C4-2B (cell line): ENCODE measurements at regions not wholly inside any gene's neighbourhood (a gene's known extent, or its start where the extent isn't known, plus 50 kb on each side); places are given as distances from the start of the nearest gene placed in this dataset.
"Not testable (repeated sequence)": the region's sequence is repeated elsewhere in the genome, so short reads cannot be mapped to it uniquely, and the experiment has no call there.

Experiments
- H3K27ac ChIP-seq: fragments of 450-650 bp; 2 replicates; pipeline ENCODE4 v1.5.1; 2017
- ZFX ChIP-seq: fragments of 450-650 bp; IDR thresholded peaks from 2 replicates; pipeline ENCODE4 v1.6.1; 2017
- TF ChIP-seq, protein P1 (sequence below): fragments of 450-650 bp; conservative IDR thresholded peaks from 2 replicates; pipeline ENCODE4 v1.5.1; 2017; ENCODE audit warnings: mild to moderate bottlenecking

GRCh38 chr4:188399834-188400233, 260.6 kb downstream of the TRIML1 start:
- TF ChIP-seq ZFX, result no peak
- TF ChIP-seq, protein P1, sequence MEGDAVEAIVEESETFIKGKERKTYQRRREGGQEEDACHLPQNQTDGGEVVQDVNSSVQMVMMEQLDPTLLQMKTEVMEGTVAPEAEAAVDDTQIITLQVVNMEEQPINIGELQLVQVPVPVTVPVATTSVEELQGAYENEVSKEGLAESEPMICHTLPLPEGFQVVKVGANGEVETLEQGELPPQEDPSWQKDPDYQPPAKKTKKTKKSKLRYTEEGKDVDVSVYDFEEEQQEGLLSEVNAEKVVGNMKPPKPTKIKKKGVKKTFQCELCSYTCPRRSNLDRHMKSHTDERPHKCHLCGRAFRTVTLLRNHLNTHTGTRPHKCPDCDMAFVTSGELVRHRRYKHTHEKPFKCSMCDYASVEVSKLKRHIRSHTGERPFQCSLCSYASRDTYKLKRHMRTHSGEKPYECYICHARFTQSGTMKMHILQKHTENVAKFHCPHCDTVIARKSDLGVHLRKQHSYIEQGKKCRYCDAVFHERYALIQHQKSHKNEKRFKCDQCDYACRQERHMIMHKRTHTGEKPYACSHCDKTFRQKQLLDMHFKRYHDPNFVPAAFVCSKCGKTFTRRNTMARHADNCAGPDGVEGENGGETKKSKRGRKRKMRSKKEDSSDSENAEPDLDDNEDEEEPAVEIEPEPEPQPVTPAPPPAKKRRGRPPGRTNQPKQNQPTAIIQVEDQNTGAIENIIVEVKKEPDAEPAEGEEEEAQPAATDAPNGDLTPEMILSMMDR, result no peak
- H3K27ac ChIP-seq, result no peak overlapping the region

DNA sequence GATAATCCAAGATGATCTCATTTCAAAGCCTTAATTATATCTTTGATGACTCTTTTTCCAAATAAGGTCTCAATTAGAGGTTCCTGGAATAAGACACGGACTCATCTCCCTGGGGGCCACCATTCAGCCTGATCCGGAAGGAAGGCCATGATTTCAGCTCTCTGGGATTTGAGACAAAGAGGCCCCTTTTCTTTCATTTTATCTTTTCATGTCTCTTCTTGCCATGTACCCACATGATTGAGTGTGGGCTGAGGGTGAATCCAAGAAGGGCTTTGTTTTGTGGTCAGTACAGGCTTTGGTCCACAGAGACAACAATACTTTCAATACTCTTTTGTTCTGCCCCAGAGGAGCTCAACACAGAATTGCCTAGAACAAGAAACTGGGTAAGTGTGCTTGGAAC, 261.2 kb downstream of the TRIML1 start:
- H3K27ac ChIP-seq, result no peak overlapping the region
- TF ChIP-seq, protein P1, result no peak
- no peak for TF ChIP-seq ZFX

GRCh38 chr4:188403272-188403671, 264.0 kb downstream of the TRIML1 start:
- H3K27ac ChIP-seq, result no peak overlapping the region
- TF ChIP-seq ZFX, result no peak
- TF ChIP-seq, protein P1, result peak; percentile 36

DNA sequence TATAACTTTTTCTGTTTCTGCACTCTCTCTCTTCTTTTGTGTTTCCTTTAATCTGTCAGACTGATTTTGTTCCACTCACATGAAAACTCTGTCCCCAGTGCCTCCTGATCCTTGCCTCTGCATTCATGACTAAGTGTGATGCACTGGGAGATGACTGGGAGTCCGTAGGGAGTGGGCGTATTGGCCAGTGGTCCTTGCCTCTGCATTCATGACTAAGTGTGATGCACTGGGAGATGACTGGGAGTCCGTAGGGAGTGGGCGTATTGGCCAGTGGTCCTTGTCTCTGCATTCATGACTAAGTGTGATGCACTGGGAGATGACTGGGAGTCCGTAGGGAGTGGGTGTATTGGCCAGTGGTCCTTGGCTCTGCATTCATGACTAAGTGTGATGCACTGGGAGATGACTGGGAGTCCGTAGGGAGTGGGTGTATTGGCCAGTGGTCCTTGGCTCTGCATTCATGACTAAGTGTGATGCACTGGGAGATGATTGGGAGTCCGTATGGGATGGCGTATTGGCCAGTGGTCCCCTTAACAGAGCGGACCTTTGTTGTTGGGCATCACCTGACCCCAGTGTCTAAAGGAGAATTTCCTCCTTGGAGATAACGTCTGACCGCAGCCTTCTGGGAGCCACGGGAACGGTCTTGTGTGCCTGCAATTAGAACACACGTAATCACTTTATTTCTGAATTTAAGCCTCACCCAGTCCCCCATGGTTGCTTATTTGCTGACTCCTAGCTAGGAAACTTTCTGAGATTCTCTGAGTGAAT, 266.0 kb downstream of the TRIML1 start:
- not testable (repeated sequence) for H3K27ac ChIP-seq

GRCh38 chr4:188408244-188409030, 269.2 kb downstream of the TRIML1 start:
- TF ChIP-seq ZFX, result no peak
- no peak overlapping the region for H3K27ac ChIP-seq

DNA sequence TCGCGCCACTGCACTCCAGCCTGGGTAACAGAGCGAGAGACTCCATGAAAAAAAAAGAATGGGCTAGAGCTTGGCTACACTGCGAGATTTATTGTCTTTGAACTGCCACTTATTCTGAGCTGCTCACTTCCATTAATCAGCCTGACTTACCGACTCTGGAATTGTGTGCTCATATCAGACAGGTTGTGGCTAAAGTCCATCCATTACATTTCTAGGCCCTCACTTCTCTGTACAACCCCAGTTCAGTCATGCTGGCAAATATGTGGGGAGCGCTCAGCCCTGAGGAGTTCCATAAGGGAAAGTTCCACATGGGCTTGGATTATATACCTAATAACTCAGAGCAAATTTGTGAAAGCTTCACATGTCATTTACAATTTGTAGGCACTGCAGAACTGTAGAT, 270.6 kb downstream of the TRIML1 start:
- TF ChIP-seq, protein P1, result no peak
- TF ChIP-seq ZFX, result no peak
- H3K27ac ChIP-seq, result no peak overlapping the region

DNA sequence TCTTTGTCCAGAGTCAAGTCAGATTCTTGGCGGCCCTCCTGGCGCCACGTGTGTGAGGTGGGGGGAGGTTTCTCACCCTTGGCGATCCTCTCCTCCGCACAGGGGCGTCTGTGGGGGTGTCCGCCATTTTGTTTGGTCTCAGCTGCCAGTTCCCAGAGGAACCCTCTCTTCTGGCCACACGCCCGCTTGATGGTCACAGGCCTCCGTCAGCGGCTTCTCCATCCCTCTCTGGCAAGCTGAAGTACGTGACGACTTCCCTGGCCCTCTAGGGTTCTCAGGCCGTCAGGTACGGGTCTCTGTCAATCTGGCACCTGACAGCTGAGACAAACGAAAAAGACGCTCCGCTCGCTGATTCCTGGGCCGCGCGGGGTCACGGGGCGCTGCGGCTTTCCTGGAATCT, 272.6 kb downstream of the TRIML1 start:
- TF ChIP-seq ZFX, result no peak

DNA sequence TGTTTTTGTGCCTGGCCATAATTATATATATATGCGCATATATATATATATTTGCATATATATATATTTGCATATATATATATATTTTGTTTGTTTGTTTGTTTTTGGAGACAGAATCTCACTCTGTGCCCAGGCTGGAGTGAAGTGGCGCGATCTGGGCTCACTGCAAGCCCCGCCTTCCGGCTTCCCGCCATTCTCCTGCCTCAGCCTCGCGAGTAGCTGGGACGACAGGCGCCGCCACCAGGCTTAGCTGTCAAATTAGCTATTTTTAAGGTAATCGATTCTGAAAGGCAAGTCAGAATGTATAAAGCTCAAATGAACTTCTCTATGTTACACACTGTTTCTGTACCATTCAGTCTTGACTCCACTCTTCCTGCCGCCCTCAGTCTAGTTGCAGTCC, 273.3 kb downstream of the TRIML1 start:
- no peak overlapping the region for H3K27ac ChIP-seq
- TF ChIP-seq ZFX, result no peak
- TF ChIP-seq, protein P1, result no peak

More for the DNA sequence above, 272.6 kb downstream of the TRIML1 start:
- H3K27ac ChIP-seq, result no peak overlapping the region

DNA sequence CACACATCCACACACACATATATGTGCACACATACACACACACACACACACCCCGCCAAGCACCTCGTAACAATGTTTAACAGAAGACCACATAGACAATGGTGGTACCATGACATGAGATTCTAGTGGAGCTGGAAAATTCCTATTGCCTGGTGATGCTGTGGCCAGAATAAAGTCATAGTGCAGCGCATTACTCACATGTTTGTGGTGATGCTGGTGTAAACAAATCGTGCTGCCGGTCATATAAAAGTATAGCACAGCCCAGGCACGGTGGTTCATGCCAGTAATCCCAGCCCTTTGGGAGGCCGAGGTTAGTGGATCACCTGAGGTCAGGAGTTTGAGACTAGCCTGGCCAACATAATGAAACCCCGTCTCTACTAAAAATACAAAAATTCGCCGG, 275.2 kb downstream of the TRIML1 start:
- H3K27ac ChIP-seq, result no peak overlapping the region
- TF ChIP-seq, protein P1, result no peak
- no peak for TF ChIP-seq ZFX
